Mammary epithelial cell (primary cell): ENCODE measurements at regions not wholly inside any gene's neighbourhood (a gene's known extent, or its start where the extent isn't known, plus 50 kb on each side); places are given as distances from the start of the nearest gene placed in this dataset.

Source experiments
- EZH2 ChIP-seq: IDR thresholded peaks from 2 replicates; pipeline ENCODE4 v1.6.1; 2012; ENCODE audit warnings: low read length, inconsistent platforms, borderline replicate concordance
- TF ChIP-seq, protein P1 (sequence below), 2 donors: IDR thresholded peaks in 1 of 2; conservative IDR thresholded peaks in 1 of 2; 2 replicates each; pipeline ENCODE4 v1.5.1; 2011 to 2012; ENCODE audit warnings: inconsistent platforms in 2 of 2, low read length in 2 of 2, mild to moderate bottlenecking in 2 of 2, control low read depth in 1 of 2, low read depth in 1 of 2; ENCODE audit not compliant: insufficient read depth in 1 of 2; ENCODE audit errors: extremely low read depth in 1 of 2

DNA sequence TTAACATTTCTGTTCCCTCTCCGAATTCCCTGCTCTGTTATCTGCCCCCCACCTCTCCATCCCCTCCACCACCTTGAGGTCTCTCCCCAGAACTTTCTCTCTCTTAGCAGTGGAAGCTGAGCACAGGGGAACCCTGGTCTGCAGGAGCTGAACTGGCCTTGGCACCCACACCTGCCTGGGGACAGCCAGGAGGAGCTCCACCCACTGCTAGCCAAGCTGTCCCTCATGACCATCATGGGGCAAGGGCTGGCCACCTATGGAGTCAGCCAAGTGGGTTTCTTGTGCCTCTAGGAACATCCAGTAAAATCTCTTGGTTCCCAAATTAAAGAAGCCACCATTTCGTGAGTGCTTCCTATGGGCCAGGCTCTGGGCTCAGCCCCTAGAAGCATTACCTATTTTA lies 276.4 kb upstream of the TLE3 start:
- no peak for TF ChIP-seq EZH2
- TF ChIP-seq, protein P1, sequence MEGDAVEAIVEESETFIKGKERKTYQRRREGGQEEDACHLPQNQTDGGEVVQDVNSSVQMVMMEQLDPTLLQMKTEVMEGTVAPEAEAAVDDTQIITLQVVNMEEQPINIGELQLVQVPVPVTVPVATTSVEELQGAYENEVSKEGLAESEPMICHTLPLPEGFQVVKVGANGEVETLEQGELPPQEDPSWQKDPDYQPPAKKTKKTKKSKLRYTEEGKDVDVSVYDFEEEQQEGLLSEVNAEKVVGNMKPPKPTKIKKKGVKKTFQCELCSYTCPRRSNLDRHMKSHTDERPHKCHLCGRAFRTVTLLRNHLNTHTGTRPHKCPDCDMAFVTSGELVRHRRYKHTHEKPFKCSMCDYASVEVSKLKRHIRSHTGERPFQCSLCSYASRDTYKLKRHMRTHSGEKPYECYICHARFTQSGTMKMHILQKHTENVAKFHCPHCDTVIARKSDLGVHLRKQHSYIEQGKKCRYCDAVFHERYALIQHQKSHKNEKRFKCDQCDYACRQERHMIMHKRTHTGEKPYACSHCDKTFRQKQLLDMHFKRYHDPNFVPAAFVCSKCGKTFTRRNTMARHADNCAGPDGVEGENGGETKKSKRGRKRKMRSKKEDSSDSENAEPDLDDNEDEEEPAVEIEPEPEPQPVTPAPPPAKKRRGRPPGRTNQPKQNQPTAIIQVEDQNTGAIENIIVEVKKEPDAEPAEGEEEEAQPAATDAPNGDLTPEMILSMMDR (conservative IDR thresholded peaks at IDR 0.05 in 1 of 2, IDR thresholded peaks at IDR 0.05 in 1 of 2; ENCODE audit: extremely low read depth in 1 of 2, insufficient read depth in 1 of 2, low read depth in 1 of 2, low read length in 2 of 2) = no peak
